ENCODE measurements at regions not wholly inside any gene's neighbourhood (a gene's known extent, or its start where the extent isn't known, plus 50 kb on each side); places are given as distances from the start of the nearest gene placed in this dataset.

- TF ChIP-seq ZNF19 (tag by site-specific recombination; IDR thresholded peaks at IDR 0.05; ENCODE audit: low read depth) = no peak
- no peak for TF ChIP-seq ZNF302 (tag by site-specific recombination; IDR thresholded peaks at IDR 0.05; ENCODE audit: low read depth)
- TF ChIP-seq ZNF266 (tag by site-specific recombination; IDR thresholded peaks at IDR 0.05; ENCODE audit: low read depth) = no peak
- TF ChIP-seq KLF8 (tag by site-specific recombination; IDR thresholded peaks at IDR 0.05) = 0 out of 2 replicates have a peak, but pooled peaks have one; percentile 17
- no peak for TF ChIP-seq ZNF707 (tag by site-specific recombination; IDR thresholded peaks at IDR 0.05)
- TF ChIP-seq ZNF792 (tag by site-specific recombination; IDR thresholded peaks at IDR 0.05) = 0 out of 2 replicates have a peak, but pooled peaks have one; percentile 41
- TF ChIP-seq ZSCAN4 (tag by site-specific recombination; IDR thresholded peaks at IDR 0.05) = peak; percentile 78
- no peak for TF ChIP-seq ZNF488 (tag by site-specific recombination; IDR thresholded peaks at IDR 0.05)
- no peak for TF ChIP-seq KLF16 (tag by site-specific recombination; IDR thresholded peaks at IDR 0.05)
- TF ChIP-seq ZNF837 (tag by site-specific recombination; IDR thresholded peaks at IDR 0.05) = no peak
- peak; percentile 43; the same call in 1 of the 2 replicates for TF ChIP-seq GLI4 (tag by site-specific recombination; IDR thresholded peaks at IDR 0.05)
- TF ChIP-seq ZNF18 (tag by site-specific recombination; IDR thresholded peaks at IDR 0.05) = peak; percentile 100
- 0 out of 2 replicates have a peak, but pooled peaks have one; percentile 5 for TF ChIP-seq IKZF3 (tag by site-specific recombination; IDR thresholded peaks at IDR 0.05)
- TF ChIP-seq HOXD13 (CRISPR knock-in tag; IDR thresholded peaks at IDR 0.05; ENCODE audit: borderline replicate concordance) = no peak
- peak; percentile 85 for TF ChIP-seq ZBTB7A (tag by site-specific recombination; IDR thresholded peaks at IDR 0.05; ENCODE audit: low read depth)
- TF ChIP-seq ZNF16 (tag by site-specific recombination; IDR thresholded peaks at IDR 0.05; ENCODE audit: low read depth) = no peak
- no peak for TF ChIP-seq ZNF510 (tag by site-specific recombination; IDR thresholded peaks at IDR 0.05; ENCODE audit: insufficient replicate concordance)
- TF ChIP-seq SCRT2 (tag by site-specific recombination; IDR thresholded peaks at IDR 0.05) = no peak
- TF ChIP-seq ATF2 (tag by site-specific recombination; IDR thresholded peaks at IDR 0.05; ENCODE audit: low read depth) = no peak
- peak; percentile 69; the same call in 1 of the 2 replicates for TF ChIP-seq ZNF777 (tag by site-specific recombination; IDR thresholded peaks at IDR 0.05; ENCODE audit: borderline replicate concordance)
- TF ChIP-seq INSM2 (tag by site-specific recombination; IDR thresholded peaks at IDR 0.05) = peak; percentile 52; the same call in 1 of the 2 replicates
- TF ChIP-seq EGR2 (tag by site-specific recombination; IDR thresholded peaks at IDR 0.05; ENCODE audit: low read depth) = no peak
- TF ChIP-seq ZSCAN5A (tag by site-specific recombination; IDR thresholded peaks at IDR 0.05) = no peak
- no peak for TF ChIP-seq KLF10 (tag by site-specific recombination; IDR thresholded peaks at IDR 0.05)
- peak; percentile 78 for TF ChIP-seq ZNF335 (tag by site-specific recombination; conservative IDR thresholded peaks at IDR 0.05)
- TF ChIP-seq ZNF76 (tag by site-specific recombination; IDR thresholded peaks at IDR 0.05; ENCODE audit: borderline replicate concordance, low read depth) = 0 out of 2 replicates have a peak, but pooled peaks have one; percentile 45
- TF ChIP-seq ZEB2 (tag by site-specific recombination; IDR thresholded peaks at IDR 0.05) = peak; percentile 24; the same call in 1 of the 2 replicates
- TF ChIP-seq ZNF24 (tag by site-specific recombination; IDR thresholded peaks at IDR 0.05) = peak; percentile 37; the same call in 1 of the 2 replicates
- TF ChIP-seq ZNF274 (IDR thresholded peaks at IDR 0.05; ENCODE audit: low read length) = no peak
- no peak for TF ChIP-seq ZNF274 (tag by site-specific recombination; IDR thresholded peaks at IDR 0.05; ENCODE audit: borderline replicate concordance)
- TF ChIP-seq ZNF623 (tag by site-specific recombination; IDR thresholded peaks at IDR 0.05) = peak; percentile 31
- TF ChIP-seq ZNF2 (tag by site-specific recombination; IDR thresholded peaks at IDR 0.05) = peak; percentile 82
Observed at GRCh38 chr9:129487658-129488483, 133.0 kb downstream of the C9orf50 start (continued).
